PFSK-1 (cell line): ENCODE measurements at regions not wholly inside any gene's neighbourhood (a gene's known extent, or its start where the extent isn't known, plus 50 kb on each side); places are given as distances from the start of the nearest gene placed in this dataset.

ENCODE experiments used
- POLR2AphosphoS5 ChIP-seq: IDR thresholded peaks from 2 replicates; pipeline ENCODE4 v1.6.1; 2012; ENCODE audit warnings: low read depth, mild to moderate bottlenecking, control low read depth, low read length, moderate library complexity
- TAF1 ChIP-seq: IDR thresholded peaks from 2 replicates; pipeline ENCODE4 v1.6.1; 2012; ENCODE audit warnings: low read length, control low read depth, borderline replicate concordance; ENCODE audit not compliant: insufficient read depth

- no peak for TF ChIP-seq POLR2AphosphoS5
- no peak for TF ChIP-seq TAF1
Measured at GRCh38 chr20:39762716-39763115, 800.6 kb downstream of the DHX35 start.
